Sigmoid colon (tissue), 4 donors: ENCODE measurements at regions not wholly inside any gene's neighbourhood (a gene's known extent, or its start where the extent isn't known, plus 50 kb on each side); places are given as distances from the start of the nearest gene placed in this dataset.

Experiments used
- CTCF ChIP-seq, 4 experiments: fragments of 450-650 bp in 3 of 4; fragments of 200-600 bp in 1 of 4; IDR thresholded peaks; one replicate each; pipeline ENCODE4 v1.5.1; 2016 to 2019; ENCODE audit warnings: antibody characterized with exemption in 4 of 4, mild to moderate bottlenecking in 3 of 4, moderate library complexity in 2 of 4
- POLR2AphosphoS5 ChIP-seq, 4 donors: sonication (generic); formaldehyde crosslinking; IDR thresholded peaks; one replicate each; pipeline ENCODE4 v1.6.1; 2017; ENCODE audit warnings: antibody characterized with exemption in 4 of 4

- TF ChIP-seq POLR2AphosphoS5 (IDR thresholded peaks at IDR 0.05) (no peak), CTCF (IDR thresholded peaks at IDR 0.05) (no peak)
These were observed 208.4 kb upstream of the CCDC150 start for GRCh38 chr2:196431076-196431475.
